T-cell (primary cell): ENCODE measurements at regions not wholly inside any gene's neighbourhood (a gene's known extent, or its start where the extent isn't known, plus 50 kb on each side); places are given as distances from the start of the nearest gene placed in this dataset.
"Not testable (repeated sequence)": the region's sequence is repeated elsewhere in the genome, so short reads cannot be mapped to it uniquely, and the experiment has no call there.

ENCODE experiments used
- ATAC-seq, 4 experiments: fragments of 200-7000 bp in 3 of 4; fragments of 150-1000 bp in 1 of 4; cut with Tn5 transposase; replicated peaks in 1 of 4; 1 replicate in 3 of 4; 2 replicates in 1 of 4; pipeline ENCODE4 v1.10.0; 2021; ENCODE audit warnings: moderate library complexity in 3 of 4, mild to moderate bottlenecking in 2 of 4, moderate number of reproducible peaks in 1 of 4
- CTCF ChIA-PET, 2 donors: fragments of 300-600 bp; sonication (Branson Sonifier 250); formaldehyde crosslinking; loops; one replicate each; lab custom pipeline; 2022; ENCODE audit warnings: antibody characterized with exemption in 2 of 2; lab: Charles Lee
- POLR2A ChIA-PET, 2 donors: fragments of 300-600 bp; sonication (Branson Sonifier 250); formaldehyde crosslinking; loops; one replicate each; lab custom pipeline; 2022; ENCODE audit warnings: antibody characterized with exemption in 2 of 2; lab: Charles Lee
- DNase-seq, 35 experiments: peaks; one replicate each; pipeline versions ENCODE4 v3.0.0 to v3.0.0-alpha.2; 2013 to 2023
- H3K27ac ChIP-seq: one replicate; pipeline ENCODE4 v1.5.1; 2013; ENCODE audit warnings: low read length
- H3K27me3 ChIP-seq, 2 experiments: replicated peaks in 1 of 2; 1 replicate in 1 of 2; 2 replicates in 1 of 2; pipeline versions ENCODE4 v1.6.1 to v1.7.0; 2013; ENCODE audit warnings: low read length in 1 of 2, mixed read lengths in 1 of 2; ENCODE audit not compliant: control insufficient read depth in 2 of 2, insufficient read depth in 2 of 2; ENCODE audit errors: extremely low read depth in 1 of 2
- H3K36me3 ChIP-seq, 2 donors: 1 replicate in 1 of 2; 2 replicates in 1 of 2; pipeline versions ENCODE4 v1.6.1 to v1.7.0; 2013; ENCODE audit warnings: low read length in 1 of 2; ENCODE audit not compliant: control insufficient read depth in 2 of 2, insufficient read depth in 1 of 2; ENCODE audit errors: extremely low read depth in 1 of 2
- H3K4me1 ChIP-seq, 2 experiments: 1 replicate in 1 of 2; 2 replicates in 1 of 2; pipeline versions ENCODE4 v1.6.1 to v1.7.0; 2013; ENCODE audit warnings: low read length in 2 of 2, mixed read lengths in 1 of 2; ENCODE audit not compliant: insufficient read depth in 2 of 2, control insufficient read depth in 1 of 2; ENCODE audit errors: extremely low read depth in 1 of 2
- H3K4me3 ChIP-seq, 2 donors: 1 replicate in 1 of 2; 2 replicates in 1 of 2; pipeline versions ENCODE4 v1.5.1 to v1.7.0; 2013; ENCODE audit warnings: mild to moderate bottlenecking in 2 of 2, low read length in 1 of 2, moderate library complexity in 1 of 2; ENCODE audit not compliant: control insufficient read depth in 1 of 2; ENCODE audit errors: extremely low read depth in 1 of 2
- H3K9me3 ChIP-seq: 2 replicates; pipeline ENCODE4 v1.7.0; 2013
- H3K27ac Mint-ChIP-seq, 2 donors: one replicate each; pipeline ENCODE4 v1.8.0; 2020 to 2021; ENCODE audit warnings: mild to moderate bottlenecking in 2 of 2, mixed read lengths in 2 of 2
- H3K27me3 Mint-ChIP-seq, 2 donors: one replicate each; pipeline ENCODE4 v1.8.0; 2021 to 2022; ENCODE audit warnings: mixed read lengths in 2 of 2
- H3K36me3 Mint-ChIP-seq: one replicate; pipeline ENCODE4 v1.8.0; 2021; ENCODE audit warnings: mixed read lengths
- H3K4me1 Mint-ChIP-seq, 3 donors: one replicate each; pipeline ENCODE4 v1.8.0; 2020 to 2022; ENCODE audit warnings: mixed read lengths in 3 of 3, mild to moderate bottlenecking in 1 of 3
- H3K4me3 Mint-ChIP-seq, 3 donors: one replicate each; pipeline ENCODE4 v1.8.0; 2020 to 2022; ENCODE audit warnings: mild to moderate bottlenecking in 3 of 3, mixed read lengths in 3 of 3, moderate library complexity in 3 of 3
- H3K9me3 Mint-ChIP-seq, 3 donors: one replicate each; pipeline ENCODE4 v1.8.0; 2020 to 2022; ENCODE audit warnings: mixed read lengths in 3 of 3
- whole genome bisulfite sequencing: methylation state at CpG from one replicate; pipeline ENCODE4 v1.1.5; 2013; ENCODE audit warnings: missing lambda C conversion rate; ENCODE audit not compliant: insufficient coverage; 5-methylcytosine and 5-hydroxymethylcytosine counted together

GRCh38 chr6:12490351-12490903 lies 200.3 kb downstream of the EDN1 start:
- no peaks in the 10 kb centered on the region for H3K9me3 Mint-ChIP-seq
- no peaks in the 10 kb centered on the region for H3K36me3 ChIP-seq
- no peaks in the 10 kb centered on the region for H3K4me1 Mint-ChIP-seq
- ATAC-seq (no peak), DNase-seq (no peak)
- ChIA-PET POLR2A (no interaction called here), CTCF (no interaction called here)
- no peak overlapping the region for H3K27ac Mint-ChIP-seq
- H3K4me1 ChIP-seq: no peaks in the 10 kb centered on the region
- no peak overlapping the region for H3K27ac ChIP-seq
- 100% methylated on average over 1 of the region's 2 CpGs for WGBS
- H3K27me3 Mint-ChIP-seq: peaks cover 5 to 9% of the 10 kb centered on the region in 2 donors
- no peaks in the 10 kb centered on the region for H3K9me3 ChIP-seq
- no peak overlapping the region for H3K4me3 ChIP-seq
- peaks cover 0 to 16% of the 10 kb centered on the region in 2 experiments for H3K27me3 ChIP-seq
- H3K4me3 Mint-ChIP-seq: no peak overlapping the region
- H3K36me3 Mint-ChIP-seq: no peaks in the 10 kb centered on the region

- Mint-ChIP-seq H3K27ac (no peak overlapping the region), H3K4me3 (no peak overlapping the region), H3K4me1 (no peaks in the 10 kb centered on the region), H3K9me3 (no peaks in the 10 kb centered on the region), H3K27me3 (peaks cover 5 to 11% of the 10 kb centered on the region in 2 donors), H3K36me3 (no peaks in the 10 kb centered on the region)
- Histone ChIP-seq H3K4me1 (no peaks in the 10 kb centered on the region), H3K36me3 (no peaks in the 10 kb centered on the region), H3K27ac (no peak overlapping the region), H3K4me3 (no peak overlapping the region), H3K27me3 (peaks cover 0 to 16% of the 10 kb centered on the region in 2 experiments), H3K9me3 (no peaks in the 10 kb centered on the region)
- ChIA-PET POLR2A (no interaction called here), CTCF (no interaction called here)
- 60% methylated on average over 1 of the region's 2 CpGs for WGBS
- DNase-seq: no peak
- no peak for ATAC-seq
Measured at GRCh38 chr6:12490904-12491571, 200.9 kb downstream of the EDN1 start.

GRCh38 chr6:12492929-12493328 lies 202.8 kb downstream of the EDN1 start:
- no CpG with 5 or more reads among the region's 4 CpGs for WGBS
- H3K4me3 ChIP-seq, ATAC-seq, H3K4me3 Mint-ChIP-seq, H3K36me3 ChIP-seq, H3K9me3 Mint-ChIP-seq, CTCF ChIA-PET, H3K4me1 ChIP-seq, DNase-seq, H3K4me1 Mint-ChIP-seq, H3K27ac Mint-ChIP-seq, H3K27ac ChIP-seq, H3K36me3 Mint-ChIP-seq, H3K9me3 ChIP-seq, POLR2A ChIA-PET: not testable (repeated sequence)
- peaks cover 8 to 13% of the 10 kb centered on the region in 2 donors for H3K27me3 Mint-ChIP-seq
- H3K27me3 ChIP-seq: peaks cover 0 to 16% of the 10 kb centered on the region in 2 experiments

- POLR2A ChIA-PET: no interaction called here
- CTCF ChIA-PET: no interaction called here
- Mint-ChIP-seq H3K36me3 (no peaks in the 10 kb centered on the region), H3K4me3 (no peak overlapping the region), H3K27me3 (peaks cover 8 to 13% of the 10 kb centered on the region in 2 donors), H3K9me3 (no peaks in the 10 kb centered on the region), H3K4me1 (no peaks in the 10 kb centered on the region), H3K27ac (no peak overlapping the region)
- ATAC-seq (no peak), DNase-seq (no peak)
- H3K27me3 ChIP-seq: peaks cover 0 to 16% of the 10 kb centered on the region in 2 experiments
- WGBS: no CpG with 5 or more reads among the region's 4 CpGs
- H3K4me3 ChIP-seq: no peak overlapping the region
- no peaks in the 10 kb centered on the region for H3K9me3 ChIP-seq
- no peaks in the 10 kb centered on the region for H3K4me1 ChIP-seq
- H3K36me3 ChIP-seq: no peaks in the 10 kb centered on the region
- H3K27ac ChIP-seq: no peak overlapping the region
Measured at GRCh38 chr6:12493446-12493845, 203.3 kb downstream of the EDN1 start.

- WGBS: 74% methylated on average over 6 of the region's 7 CpGs
- Histone ChIP-seq H3K27ac (no peak overlapping the region), H3K4me3 (no peak overlapping the region), H3K36me3 (no peaks in the 10 kb centered on the region), H3K27me3 (peaks cover 0 to 16% of the 10 kb centered on the region in 2 experiments), H3K4me1 (no peaks in the 10 kb centered on the region), H3K9me3 (no peaks in the 10 kb centered on the region)
- Mint-ChIP-seq H3K9me3 (no peaks in the 10 kb centered on the region), H3K4me3 (no peak overlapping the region), H3K27me3 (peaks cover 8 to 13% of the 10 kb centered on the region in 2 donors), H3K36me3 (no peaks in the 10 kb centered on the region), H3K27ac (no peak overlapping the region), H3K4me1 (no peaks in the 10 kb centered on the region)
- POLR2A ChIA-PET: no interaction called here
- CTCF ChIA-PET: no interaction called here
- no peak for ATAC-seq
- DNase-seq: no peak
Measured at GRCh38 chr6:12494161-12494560, 204.0 kb downstream of the EDN1 start.

GRCh38 chr6:12501990-12502389 lies 211.8 kb downstream of the EDN1 start:
- no peak overlapping the region for H3K27ac Mint-ChIP-seq
- H3K27me3 Mint-ChIP-seq: peaks cover 0 to 3% of the 10 kb centered on the region in 2 donors
- Histone ChIP-seq H3K9me3 (no peaks in the 10 kb centered on the region), H3K4me3 (no peak overlapping the region), H3K27me3 (no peaks in the 10 kb centered on the region), H3K27ac (no peak overlapping the region), H3K36me3 (no peaks in the 10 kb centered on the region), H3K4me1 (no peaks in the 10 kb centered on the region)
- DNase-seq (no peak), ATAC-seq (no peak)
- H3K4me3 Mint-ChIP-seq: no peak overlapping the region
- ChIA-PET POLR2A (no interaction called here), CTCF (no interaction called here)
- H3K36me3 Mint-ChIP-seq: no peaks in the 10 kb centered on the region
- no CpG with 5 or more reads among the region's 1 CpG for WGBS
- H3K9me3 Mint-ChIP-seq: no peaks in the 10 kb centered on the region
- H3K4me1 Mint-ChIP-seq: no peaks in the 10 kb centered on the region
